ENCODE measurements at regions not wholly inside any gene's neighbourhood (a gene's known extent, or its start where the extent isn't known, plus 50 kb on each side); places are given as distances from the start of the nearest gene placed in this dataset.

DNA sequence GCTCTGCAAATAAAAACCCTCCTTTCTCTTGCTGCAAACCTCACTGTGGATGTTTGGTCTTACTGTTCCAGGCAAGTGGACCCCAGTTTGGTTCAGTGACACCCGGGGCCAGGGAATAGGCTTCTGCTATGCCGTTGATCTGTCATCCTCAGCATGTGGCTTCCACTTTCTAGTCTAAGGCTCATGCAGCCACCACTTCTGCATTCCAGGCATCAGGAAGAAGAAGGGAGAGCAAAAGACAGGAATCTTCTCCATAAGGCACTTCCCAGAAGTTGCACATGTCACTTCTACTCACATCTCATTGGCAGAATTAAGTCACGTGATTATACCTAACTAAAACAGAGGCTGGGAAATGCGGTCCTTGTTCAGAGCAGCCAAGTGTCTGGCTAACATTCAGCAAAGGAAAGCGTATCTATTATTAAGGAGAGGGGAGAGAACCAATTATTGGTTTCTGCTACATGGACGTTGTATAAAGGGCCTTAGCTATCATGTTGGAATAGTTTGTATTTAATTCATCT, 173.6 kb upstream of the PFN2 start:
- Histone ChIP-seq H3K9me3 (ENCODE audit: control insufficient read depth in 2 of 3, insufficient read depth in 1 of 3, low read length in 3 of 3) (no peaks in the 10 kb centered on the region), H3K36me3 (ENCODE audit: control insufficient read depth in 2 of 3, insufficient read depth in 3 of 3, low read length in 3 of 3) (no peaks in the 10 kb centered on the region), H3K27me3 (ENCODE audit: control insufficient read depth, insufficient read depth, low read length) (no peaks in the 10 kb centered on the region), H3K4me1 (ENCODE audit: control insufficient read depth in 2 of 3, insufficient read depth in 2 of 3, low read depth in 1 of 3, low read length in 3 of 3) (peaks cover 0 to 22% (median 14%) of the 10 kb centered on the region in 3 donors), H3K27ac (ENCODE audit: low read depth in 2 of 2, low read length in 2 of 2) (no peak overlapping the region), H3K4me3 (ENCODE audit: low read length in 3 of 3) (no peak overlapping the region), H3K9ac (ENCODE audit: low read length in 3 of 3) (no peak overlapping the region)
- no peak for DNase-seq
- FAIRE-seq = no peak
- TF ChIP-seq CTCF (IDR thresholded peaks at IDR 0.05; ENCODE audit: borderline replicate concordance, extremely low read depth, insufficient read depth) = no peak
- intact Hi-C loops (cut with DNase I) = no loop called here

- TF ChIP-seq CTCF (IDR thresholded peaks at IDR 0.05; ENCODE audit: borderline replicate concordance, extremely low read depth, insufficient read depth) = no peak
- no peaks in the 10 kb centered on the region for H3K9me3 ChIP-seq (ENCODE audit: control insufficient read depth in 2 of 3, insufficient read depth in 1 of 3, low read length in 3 of 3)
- H3K4me1 ChIP-seq (ENCODE audit: control insufficient read depth in 2 of 3, insufficient read depth in 2 of 3, low read depth in 1 of 3, low read length in 3 of 3) = peaks cover 0 to 19% (median 10%) of the 10 kb centered on the region in 3 donors
- DNase-seq (peak in 1 of 5 donors; percentile 29), FAIRE-seq (no peak)
- no peak overlapping the region for H3K4me3 ChIP-seq (ENCODE audit: low read length in 3 of 3)
- H3K27me3 ChIP-seq (ENCODE audit: control insufficient read depth, insufficient read depth, low read length) = no peaks in the 10 kb centered on the region
- H3K36me3 ChIP-seq (ENCODE audit: control insufficient read depth in 2 of 3, insufficient read depth in 3 of 3, low read length in 3 of 3) = no peaks in the 10 kb centered on the region
- no peak overlapping the region for H3K27ac ChIP-seq (ENCODE audit: low read depth in 2 of 2, low read length in 2 of 2)
- H3K9ac ChIP-seq (ENCODE audit: low read length in 3 of 3) = no peak overlapping the region
- intact Hi-C loops (cut with DNase I) = no loop called here
These were observed 172.2 kb upstream of the PFN2 start for GRCh38 chr3:150142936-150143335.

DNA sequence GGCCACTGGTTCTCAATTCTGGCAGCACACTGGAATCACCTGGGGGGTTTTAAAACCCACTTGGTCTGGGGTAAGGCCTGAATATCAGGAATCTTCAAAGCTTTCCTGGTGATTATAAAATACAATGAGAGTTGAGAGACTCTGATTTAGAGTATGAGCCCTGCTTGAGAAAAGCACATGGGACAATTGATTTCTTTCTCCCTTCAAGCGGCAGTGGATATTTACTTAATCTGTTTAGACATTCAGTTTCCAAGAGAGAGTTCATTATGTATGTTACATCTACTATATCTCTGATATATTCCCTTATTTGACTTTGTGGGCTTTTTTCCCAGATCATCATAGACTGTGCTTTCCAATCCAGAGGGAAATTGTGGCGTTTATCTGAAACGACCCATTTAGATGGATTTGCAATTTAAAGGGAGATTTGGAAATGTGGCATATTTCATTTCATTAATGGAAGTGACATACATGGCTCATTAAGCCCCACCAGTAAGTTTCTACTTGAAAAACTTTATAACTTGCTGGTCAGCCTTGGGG, 171.2 kb upstream of the PFN2 start:
- Histone ChIP-seq H3K9ac (ENCODE audit: low read length in 3 of 3) (no peak overlapping the region), H3K4me3 (ENCODE audit: low read length in 3 of 3) (no peak overlapping the region), H3K27me3 (ENCODE audit: control insufficient read depth, insufficient read depth, low read length) (no peaks in the 10 kb centered on the region), H3K36me3 (ENCODE audit: control insufficient read depth in 2 of 3, insufficient read depth in 3 of 3, low read length in 3 of 3) (no peaks in the 10 kb centered on the region), H3K4me1 (ENCODE audit: control insufficient read depth in 2 of 3, insufficient read depth in 2 of 3, low read depth in 1 of 3, low read length in 3 of 3) (peaks cover 0 to 9% (median 4%) of the 10 kb centered on the region in 3 donors), H3K9me3 (ENCODE audit: control insufficient read depth in 2 of 3, insufficient read depth in 1 of 3, low read length in 3 of 3) (no peaks in the 10 kb centered on the region), H3K27ac (ENCODE audit: low read depth in 2 of 2, low read length in 2 of 2) (no peak overlapping the region)
- no peak for FAIRE-seq
- no peak for TF ChIP-seq CTCF (IDR thresholded peaks at IDR 0.05; ENCODE audit: borderline replicate concordance, extremely low read depth, insufficient read depth)
- no peak for DNase-seq
- intact Hi-C loops (cut with DNase I) = no loop called here

Data from kidney (tissue), 13 donors.